AG04450 (cell line): ENCODE measurements at regions not wholly inside any gene's neighbourhood (a gene's known extent, or its start where the extent isn't known, plus 50 kb on each side); places are given as distances from the start of the nearest gene placed in this dataset.

Source experiments
- CTCF ChIA-PET: fragments of 300-600, 350-600 bp; formaldehyde crosslinking; extraction: SDS; loops from one replicate; lab custom pipeline; 2022; ENCODE audit warnings: antibody characterized with exemption, inconsistent platforms; lab: Charles Lee
- POLR2A ChIA-PET: fragments of 350-600 bp; formaldehyde crosslinking; extraction: SDS; loops from one replicate; lab custom pipeline; 2021; ENCODE audit warnings: antibody characterized with exemption, inconsistent platforms; lab: Yijun Ruan, JAX
- DNase-seq: peaks from one replicate; pipeline ENCODE4 v3.0.0-alpha.2; 2011; ENCODE audit warnings: low read depth, low spot score
- H3K27ac ChIP-seq: one replicate; pipeline ENCODE4 v1.5.1; 2012; ENCODE audit warnings: low read depth, low read length, control low read depth
- H3K27me3 ChIP-seq: one replicate; pipeline ENCODE4 v1.6.0; 2012; ENCODE audit warnings: low read length; ENCODE audit not compliant: control insufficient read depth, insufficient read depth
- H3K4me3 ChIP-seq: 2 replicates; pipeline ENCODE4 v1.5.1; 2011; ENCODE audit warnings: mild to moderate bottlenecking, low read depth, low read length, control low read depth
- H3K9me3 ChIP-seq: 2 replicates; pipeline ENCODE4 v1.5.1; 2012; ENCODE audit warnings: low read length; ENCODE audit not compliant: control insufficient read depth, insufficient read depth
- CTCF ChIP-seq: IDR thresholded peaks from 2 replicates; pipeline ENCODE4 v1.5.1; 2011; ENCODE audit warnings: low read depth, low read length, control low read depth, inconsistent platforms

GRCh38 chr12:63041601-63042000 is 106.7 kb upstream of the PPM1H start:
- Histone ChIP-seq H3K9me3 (no peaks in the 10 kb centered on the region), H3K4me3 (no peak overlapping the region), H3K27ac (no peak overlapping the region), H3K27me3 (no peaks in the 10 kb centered on the region)
- no peak for DNase-seq
- ChIA-PET POLR2A (no interaction called here), CTCF (interaction anchor here (1.2 to 1.6 kb wide), 2 partner anchors 27 to 110 kb away, joined by 3 to 5 read pairs; no protein-coding TSS in a partner anchor)
- no peak for TF ChIP-seq CTCF

- Histone ChIP-seq H3K27ac (no peak overlapping the region), H3K27me3 (no peaks in the 10 kb centered on the region), H3K4me3 (no peak overlapping the region), H3K9me3 (no peaks in the 10 kb centered on the region)
- ChIA-PET CTCF (interaction anchor here (1.6 kb wide), 1 partner anchor 28 kb away, joined by 5 read pairs; no protein-coding TSS in a partner anchor), POLR2A (no interaction called here)
- DNase-seq, result no peak
- no peak for TF ChIP-seq CTCF
These were observed 105.7 kb upstream of the PPM1H start for GRCh38 chr12:63040526-63041220.

GRCh38 chr12:63038713-63039100 is 103.8 kb upstream of the PPM1H start:
- no peaks in the 10 kb centered on the region for H3K9me3 ChIP-seq
- no peak overlapping the region for H3K27ac ChIP-seq
- ChIA-PET POLR2A (no interaction called here), CTCF (interaction anchor here (1.5 kb wide), 1 partner anchor 30 kb away, joined by 5 read pairs; no protein-coding TSS in a partner anchor)
- H3K27me3 ChIP-seq, result no peaks in the 10 kb centered on the region
- H3K4me3 ChIP-seq, result no peak overlapping the region
- DNase-seq, result no peak
- no peak for TF ChIP-seq CTCF

GRCh38 chr12:63037746-63038712 is 103.1 kb upstream of the PPM1H start:
- no peaks in the 10 kb centered on the region for H3K9me3 ChIP-seq
- ChIA-PET POLR2A (no interaction called here), CTCF (interaction anchor here (1.5 kb wide), 1 partner anchor 31 kb away, joined by 5 read pairs; no protein-coding TSS in a partner anchor)
- H3K27ac ChIP-seq, result no peak overlapping the region
- no peak for DNase-seq
- H3K4me3 ChIP-seq, result no peak overlapping the region
- H3K27me3 ChIP-seq, result no peaks in the 10 kb centered on the region
- TF ChIP-seq CTCF, result no peak

GRCh38 chr12:63036974-63037335 is 102.0 kb upstream of the PPM1H start:
- H3K27me3 ChIP-seq, result no peaks in the 10 kb centered on the region
- ChIA-PET CTCF (interaction anchor here (1.5 kb wide), 1 partner anchor 32 kb away, joined by 5 read pairs; no protein-coding TSS in a partner anchor), POLR2A (no interaction called here)
- no peak for TF ChIP-seq CTCF
- no peaks in the 10 kb centered on the region for H3K9me3 ChIP-seq
- no peak overlapping the region for H3K4me3 ChIP-seq
- no peak overlapping the region for H3K27ac ChIP-seq
- no peak for DNase-seq
